ELR (cell line): ENCODE measurements at regions not wholly inside any gene's neighbourhood (a gene's known extent, or its start where the extent isn't known, plus 50 kb on each side); places are given as distances from the start of the nearest gene placed in this dataset.
A peak's percentile ranks its signal among the peaks of the same experiment; 100 is the strongest.

Experiments used
- DNase-seq: peaks from one replicate; pipeline ENCODE4 v3.0.0-alpha.2; 2015; ENCODE audit warnings: low read depth

DNA sequence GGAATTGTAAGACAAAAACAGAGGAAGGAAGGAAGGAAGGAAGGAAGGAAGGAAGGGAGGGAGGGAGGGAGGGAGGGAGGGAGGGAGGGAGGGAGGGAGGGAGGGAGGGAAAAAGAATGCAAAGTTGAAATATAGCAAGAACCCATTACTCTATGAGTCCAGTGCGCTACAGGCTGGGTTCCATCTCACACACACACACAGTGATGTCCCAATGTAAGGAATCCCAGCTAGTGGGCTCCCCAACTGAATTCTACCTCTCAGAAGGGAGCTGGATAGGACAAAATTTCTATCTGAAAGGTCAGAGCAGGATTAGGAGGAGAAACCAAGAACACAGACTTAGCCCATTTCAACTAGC is 173.4 kb downstream of the DAD1 start:
- no peak for DNase-seq

DNA sequence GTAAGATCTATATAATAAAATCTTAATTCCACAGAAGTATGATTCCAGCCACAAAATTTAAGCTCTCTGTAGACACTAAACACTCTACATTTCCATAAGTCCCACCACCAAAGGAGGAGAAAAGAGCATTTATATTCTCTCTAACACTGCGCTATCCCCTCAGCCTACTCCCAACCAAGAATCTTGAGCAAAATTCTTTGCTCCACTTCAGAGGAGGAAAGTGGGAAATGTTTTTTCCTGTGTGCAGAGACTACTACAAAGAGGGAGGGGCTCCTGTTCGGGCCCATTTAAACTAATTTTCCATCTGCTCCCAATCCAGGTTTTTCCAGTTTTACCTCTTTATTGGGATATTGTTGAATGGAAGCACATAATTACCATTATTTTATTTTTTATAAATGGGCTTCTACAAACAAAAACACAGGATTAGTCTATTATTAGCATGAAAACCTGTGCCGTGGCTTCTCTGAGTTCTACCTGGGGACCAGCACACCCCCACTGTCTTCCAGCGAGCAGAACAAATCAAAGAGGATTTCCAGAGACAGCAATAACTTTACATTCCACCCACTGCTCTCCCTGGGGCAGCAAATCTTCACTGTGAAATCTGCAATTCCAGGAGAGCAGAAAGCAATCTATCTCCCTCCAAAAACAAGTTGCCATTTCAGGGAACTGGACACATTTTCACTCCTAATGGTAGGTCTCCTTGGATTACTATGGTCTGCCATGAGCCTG is 174.0 kb downstream of the DAD1 start:
- no peak for DNase-seq

DNA sequence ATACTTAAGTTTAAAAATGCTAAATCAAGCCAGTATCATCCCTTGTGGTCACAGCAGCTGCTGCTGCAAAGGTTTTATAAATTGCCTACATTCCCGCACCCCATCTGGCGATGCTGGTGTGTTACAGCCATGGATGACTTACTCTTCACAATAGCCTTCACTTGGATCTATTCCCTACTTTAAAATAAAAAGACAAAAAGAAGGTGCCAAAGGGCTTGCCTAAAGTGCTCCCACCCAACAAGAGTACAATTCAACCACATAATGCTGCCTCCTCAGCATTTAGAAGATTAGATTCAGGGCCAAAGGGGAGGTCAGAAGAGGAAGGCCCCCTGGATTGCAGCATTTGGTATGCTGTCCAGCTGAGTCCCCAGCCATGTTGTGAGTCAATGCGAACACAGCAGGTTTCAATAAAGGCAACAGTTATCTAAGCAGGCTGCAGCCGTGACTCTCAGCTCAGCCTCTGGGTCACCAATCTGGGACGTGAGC is 176.1 kb downstream of the DAD1 start:
- no peak for DNase-seq

DNA sequence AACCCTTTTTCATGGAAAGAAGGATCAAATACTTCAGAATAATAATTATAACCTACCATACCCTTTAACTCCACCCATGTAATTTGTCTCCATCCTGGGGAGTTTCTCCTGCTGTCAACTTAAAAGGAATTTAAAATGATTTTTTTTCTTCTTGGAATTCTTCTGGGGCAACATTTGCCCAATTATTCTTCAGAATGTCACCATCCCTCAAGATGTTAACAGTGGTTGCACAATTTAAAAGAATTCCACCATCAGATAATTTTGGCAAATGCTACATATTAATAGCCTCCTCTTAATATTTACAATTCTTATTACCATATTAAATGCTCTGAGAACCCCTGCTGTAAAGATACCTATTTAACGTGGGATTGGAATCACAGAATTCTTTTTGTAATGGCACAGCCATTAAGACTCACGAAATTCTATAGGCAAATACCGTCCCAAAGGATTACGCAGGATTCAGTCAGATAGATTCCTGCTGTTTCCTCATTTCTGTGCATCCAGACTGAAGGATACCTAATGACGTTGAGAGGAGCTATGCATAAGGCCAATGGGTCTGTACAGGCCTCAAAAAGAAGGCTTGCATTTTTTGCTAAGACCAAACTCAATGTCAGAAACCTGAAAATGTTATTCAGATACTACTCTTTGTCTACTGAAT is 177.5 kb downstream of the DAD1 start:
- no peak for DNase-seq

DNA sequence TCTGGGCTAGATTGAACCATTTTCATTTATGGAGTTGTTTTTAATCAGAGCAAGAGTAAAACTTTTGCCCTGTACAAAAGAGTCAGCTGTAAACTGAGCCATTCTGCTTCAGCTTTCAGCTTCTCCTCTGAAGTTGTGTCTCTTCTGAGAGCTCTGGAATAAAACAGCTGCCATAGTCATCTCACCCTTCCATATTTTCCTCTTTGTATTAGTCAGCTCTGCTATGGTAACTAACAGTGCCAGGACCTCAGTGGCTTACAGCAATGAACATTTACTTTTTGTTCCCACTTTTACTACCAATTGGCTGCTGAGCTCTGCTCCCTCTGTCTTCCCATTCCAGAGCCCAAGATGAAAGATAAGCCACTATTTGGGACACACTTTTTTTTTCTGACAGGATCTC is 178.5 kb downstream of the DAD1 start:
- DNase-seq: no peak

DNA sequence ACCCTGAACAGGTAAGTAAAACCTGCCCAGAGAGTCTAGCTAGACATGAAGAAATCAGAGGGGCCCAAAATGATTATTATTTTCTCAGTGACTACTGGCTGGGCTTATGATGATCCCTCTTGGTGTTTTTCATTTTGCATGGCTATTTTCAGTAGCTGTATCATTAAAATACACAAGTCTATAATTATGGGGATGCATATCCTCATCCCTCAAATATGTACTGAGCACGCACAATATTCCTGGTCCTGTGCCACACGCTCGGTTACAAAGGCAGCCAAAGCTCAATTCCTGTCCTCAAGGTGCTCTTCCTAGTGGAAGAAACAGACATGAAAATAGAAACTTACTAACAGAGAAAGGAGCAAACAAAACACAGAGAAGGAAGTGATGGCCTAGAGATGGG is 180.0 kb downstream of the DAD1 start:
- DNase-seq: no peak

DNA sequence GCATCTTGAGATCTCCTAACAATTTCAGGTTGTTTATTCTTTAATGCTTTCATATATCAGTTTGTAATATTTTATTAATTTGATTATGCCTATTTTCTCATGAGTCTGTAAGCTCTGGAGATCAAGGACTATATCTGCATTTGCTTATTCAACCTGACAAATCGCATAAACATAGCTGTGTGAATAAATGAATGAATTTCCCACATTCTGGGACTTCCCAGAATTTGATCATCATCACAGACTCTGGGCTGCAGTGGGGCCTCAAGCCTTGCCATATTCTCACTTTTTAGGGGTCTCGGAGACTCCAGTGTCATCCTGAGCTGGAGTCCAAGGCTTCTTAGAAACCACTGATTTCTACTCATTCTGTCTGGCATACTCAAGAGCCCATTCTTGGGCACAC is 180.5 kb downstream of the DAD1 start:
- no peak for DNase-seq

DNA sequence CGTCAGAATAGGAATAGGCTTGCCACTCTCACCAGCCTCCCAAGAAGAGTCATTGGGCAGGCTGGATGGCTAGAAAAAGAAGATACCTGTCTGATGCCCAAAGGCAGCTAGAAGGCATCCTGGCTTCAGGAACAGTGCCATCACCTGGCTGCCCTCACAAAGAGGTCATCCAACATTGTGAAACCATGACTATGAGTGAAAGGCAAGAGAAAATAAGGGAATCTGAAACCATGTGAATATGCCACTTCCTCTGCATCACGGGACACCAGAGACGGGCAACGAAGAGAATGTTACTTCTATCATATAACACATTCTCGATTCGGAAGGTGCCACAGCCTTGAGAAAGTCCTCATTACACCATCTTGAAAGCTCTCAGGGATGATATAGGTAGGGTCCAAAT is 182.0 kb downstream of the DAD1 start:
- DNase-seq: no peak

DNA sequence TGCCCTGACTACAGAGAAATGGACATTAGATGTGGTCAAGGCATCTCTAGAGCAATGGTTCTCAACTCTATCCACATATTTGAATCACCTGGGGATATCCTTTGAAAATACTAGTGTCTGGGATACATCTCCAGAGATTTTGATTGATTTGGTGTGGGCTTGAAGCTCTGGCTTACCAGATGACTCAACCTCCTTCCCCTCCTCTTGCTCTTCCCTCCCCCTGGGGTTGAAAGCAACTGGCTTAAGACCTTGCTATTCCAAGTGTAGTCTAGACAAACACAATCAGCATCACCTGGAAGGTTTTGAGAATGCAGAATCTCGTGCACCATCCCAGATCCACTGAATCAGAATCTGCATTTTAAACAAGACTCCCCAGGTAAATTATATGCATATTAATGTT is 183.8 kb downstream of the DAD1 start:
- no peak for DNase-seq

DNA sequence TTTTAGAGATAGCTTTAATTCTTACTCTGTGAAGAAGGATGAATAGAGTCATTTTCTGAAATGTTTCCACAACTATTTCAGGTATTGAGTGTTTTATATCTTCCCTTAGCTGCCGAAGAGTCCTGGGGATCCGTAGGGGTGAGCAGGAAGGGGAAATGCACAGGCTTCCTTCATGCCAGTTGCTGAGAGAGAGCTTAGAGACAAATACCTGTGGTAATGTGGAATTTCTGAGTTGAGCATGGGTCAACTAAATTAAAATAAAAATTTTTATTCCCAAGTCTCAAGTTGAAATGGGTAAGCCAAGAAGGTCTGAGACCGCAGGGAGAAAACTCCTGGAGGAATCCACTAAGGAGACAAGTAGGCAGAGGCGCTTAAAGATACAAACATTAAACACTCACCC is 185.7 kb downstream of the DAD1 start:
- DNase-seq: no peak

DNA sequence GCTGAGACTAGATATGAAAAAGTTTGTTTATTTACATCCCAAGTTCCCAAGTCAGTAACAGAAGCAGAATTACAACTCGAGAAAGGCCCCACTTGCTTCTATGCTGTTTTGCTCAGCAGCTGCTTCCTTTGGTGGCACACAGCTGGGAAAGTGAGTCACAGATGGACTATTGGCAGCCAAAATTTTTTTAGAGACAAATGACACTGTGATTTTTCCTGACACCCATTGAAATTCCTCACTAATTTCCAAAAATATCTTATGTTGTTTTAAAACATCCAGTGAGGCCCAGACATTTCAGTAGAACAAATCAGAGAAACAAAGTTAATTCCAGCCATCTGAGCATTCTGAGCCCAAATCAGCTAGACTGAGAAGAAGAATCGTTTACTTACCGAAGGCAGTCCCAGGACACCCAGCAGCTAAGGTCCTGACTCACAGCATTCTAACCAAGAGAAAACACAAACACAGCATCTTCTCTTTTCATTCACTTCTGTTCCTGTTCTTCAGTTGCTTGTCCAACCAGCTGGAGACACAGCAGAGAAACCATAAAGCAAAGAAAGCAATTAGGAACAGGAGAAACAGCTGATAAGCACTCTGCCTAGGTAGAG is 188.3 kb downstream of the DAD1 start:
- DNase-seq: no peak

DNA sequence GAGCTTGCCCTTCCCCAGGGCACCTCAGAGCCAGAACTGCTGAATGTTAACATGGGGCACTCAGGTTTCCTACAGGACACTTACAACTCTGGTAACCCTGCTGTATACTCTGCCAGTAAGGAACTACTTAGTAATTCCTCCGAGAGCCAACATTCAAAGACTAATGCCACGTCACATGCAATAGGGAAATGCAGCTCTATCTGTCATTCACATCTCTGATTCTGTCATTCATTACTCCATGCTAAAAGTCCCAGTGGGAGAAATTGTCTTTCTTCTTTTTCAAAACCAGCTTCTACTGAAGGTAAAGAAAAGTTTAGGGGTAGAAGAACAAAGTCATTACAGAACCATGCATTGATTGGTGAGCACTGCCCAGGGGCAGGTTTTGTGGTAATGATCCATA is 189.2 kb downstream of the DAD1 start:
- no peak for DNase-seq

DNA sequence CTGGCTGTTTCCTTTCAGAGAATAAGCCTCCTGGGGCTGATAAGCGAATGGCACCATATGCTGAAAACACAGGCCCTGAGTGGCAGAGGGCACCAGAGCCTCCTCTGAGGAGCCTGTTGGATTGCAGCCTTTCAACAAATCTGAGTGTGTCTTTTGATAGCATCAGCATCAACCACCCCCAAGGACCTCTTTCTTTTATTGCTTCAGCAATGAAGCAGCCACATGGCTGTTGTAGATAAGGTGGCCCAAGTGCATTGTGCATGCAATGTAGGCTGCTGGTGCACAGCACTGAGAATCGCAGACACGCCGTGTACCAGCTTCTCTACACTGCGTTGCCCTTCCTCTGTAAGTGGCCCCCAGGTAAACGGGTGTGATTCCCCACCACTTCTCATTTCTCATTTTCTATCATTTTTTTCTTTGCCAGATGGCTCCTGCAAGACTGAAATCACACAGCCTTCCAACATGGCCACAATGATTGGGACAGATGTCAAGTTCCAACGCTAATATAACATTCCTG is 191.7 kb downstream of the DAD1 start:
- no peak for DNase-seq

DNA sequence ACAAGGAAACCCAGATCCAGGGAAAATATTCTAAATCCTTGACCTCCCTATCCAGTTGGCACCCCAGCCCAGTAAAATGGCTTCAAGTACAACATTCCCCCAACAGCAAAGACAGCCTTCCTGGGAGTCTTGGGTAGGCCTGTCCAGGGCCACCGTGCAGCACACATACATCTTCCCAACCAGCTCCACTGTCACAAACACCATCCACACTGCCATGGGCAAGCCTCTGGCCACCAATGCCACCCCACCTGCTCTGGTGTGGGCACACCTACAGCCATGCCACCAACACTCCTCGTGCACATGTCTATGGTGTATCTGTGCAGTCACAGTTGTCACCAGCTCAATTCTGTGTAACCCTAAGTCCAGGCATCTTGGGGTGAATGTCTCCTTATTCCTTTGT is 193.2 kb downstream of the DAD1 start:
- DNase-seq: no peak

DNA sequence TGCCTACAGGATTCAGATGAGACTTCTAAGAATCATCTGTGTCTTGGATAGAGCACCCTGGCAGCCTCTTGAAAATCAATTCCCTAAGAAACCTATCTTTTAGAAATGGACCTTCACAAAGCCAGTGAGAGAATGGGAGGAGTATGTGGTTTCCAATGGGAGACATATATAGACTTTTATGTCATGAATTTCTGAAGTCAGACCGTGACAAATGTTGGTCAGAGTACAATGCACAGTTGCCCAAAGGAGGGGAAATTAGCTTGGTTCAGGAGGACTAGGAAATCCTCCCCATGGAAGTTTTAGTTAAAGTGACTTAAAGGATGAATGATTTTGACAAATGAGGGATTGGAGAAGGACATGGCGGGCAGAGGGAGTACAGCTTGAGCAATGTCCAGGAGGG is 194.4 kb downstream of the DAD1 start:
- DNase-seq: no peak

DNA sequence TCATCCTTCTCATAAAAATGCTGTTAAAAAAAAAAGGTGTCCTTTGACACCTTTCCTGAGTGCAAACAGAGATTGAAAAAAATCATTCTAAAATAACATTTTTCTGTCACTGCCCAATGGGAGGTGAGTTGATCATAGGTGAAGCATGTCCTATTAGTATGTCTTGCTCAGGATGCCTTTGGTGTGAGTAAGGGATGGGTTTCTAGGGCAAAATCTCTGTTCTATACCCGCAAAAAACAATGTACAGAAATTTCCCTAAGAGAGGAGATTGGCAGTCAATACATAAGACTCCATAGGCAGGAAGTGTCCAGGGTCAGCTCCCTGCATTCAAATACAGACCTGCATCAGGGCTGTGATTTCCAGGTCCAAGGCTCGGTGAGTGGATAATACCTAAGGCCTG is 195.2 kb downstream of the DAD1 start:
- DNase-seq: no peak

DNA sequence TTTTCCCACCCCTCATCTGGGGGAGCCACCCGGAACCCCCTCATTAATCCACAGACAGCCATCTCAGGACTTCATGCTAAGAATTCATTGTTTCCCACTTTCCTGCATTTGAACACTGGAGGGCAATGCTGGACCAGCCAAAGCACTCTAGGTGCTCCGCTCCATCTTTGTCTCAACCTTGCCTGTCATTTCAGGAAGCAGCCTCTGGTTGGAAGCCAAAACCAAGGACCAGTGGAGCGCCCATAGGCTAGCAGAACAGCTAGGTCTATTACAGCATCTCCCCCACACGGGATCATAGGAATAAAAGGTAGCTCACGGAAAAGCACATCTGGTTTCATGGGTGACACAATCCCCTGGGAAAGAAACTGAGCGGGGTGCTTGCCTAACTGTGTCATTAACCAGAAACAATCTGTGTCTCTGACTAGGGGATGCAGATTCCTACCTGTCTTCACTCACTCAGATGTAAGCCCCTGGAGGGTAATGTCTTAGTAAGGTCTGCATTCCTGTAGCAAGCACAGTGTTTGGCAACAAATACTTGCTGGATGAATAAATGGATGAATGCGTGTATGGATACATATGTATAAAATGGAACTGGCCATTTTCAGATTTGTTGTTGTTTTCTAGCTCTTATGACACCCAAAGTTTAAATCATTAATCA is 197.0 kb downstream of the DAD1 start:
- peak; percentile 71 for DNase-seq

DNA sequence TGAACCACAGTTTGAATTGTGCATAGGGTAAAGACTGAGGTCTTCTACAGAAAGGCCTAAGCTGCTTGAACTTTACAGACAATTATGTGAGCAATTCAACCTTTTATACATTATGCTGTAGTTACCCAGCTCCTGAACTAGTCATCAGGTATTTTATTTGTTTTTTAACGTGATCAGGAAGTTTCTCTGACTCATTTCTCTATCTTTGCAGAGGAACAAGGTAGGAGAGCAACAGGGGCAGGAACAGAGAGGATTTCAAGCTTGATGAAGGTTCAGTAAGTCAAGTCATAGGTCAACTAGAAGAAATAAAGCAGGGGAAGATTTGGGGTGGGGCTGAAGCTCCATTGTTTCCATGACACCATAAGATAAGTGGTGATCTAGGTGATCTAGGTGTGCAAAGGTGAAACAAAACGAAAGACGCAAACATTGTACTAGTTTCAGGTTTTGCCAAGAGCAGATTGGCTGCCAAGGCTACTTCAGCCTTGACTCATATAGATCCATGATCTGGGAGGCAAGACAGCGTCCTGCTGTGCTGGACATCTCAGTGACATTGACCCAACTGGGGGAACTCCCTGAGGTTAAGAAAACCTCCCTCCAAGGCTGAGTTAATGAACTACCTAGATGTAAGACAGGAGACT is 198.1 kb downstream of the DAD1 start:
- DNase-seq: no peak

DNA sequence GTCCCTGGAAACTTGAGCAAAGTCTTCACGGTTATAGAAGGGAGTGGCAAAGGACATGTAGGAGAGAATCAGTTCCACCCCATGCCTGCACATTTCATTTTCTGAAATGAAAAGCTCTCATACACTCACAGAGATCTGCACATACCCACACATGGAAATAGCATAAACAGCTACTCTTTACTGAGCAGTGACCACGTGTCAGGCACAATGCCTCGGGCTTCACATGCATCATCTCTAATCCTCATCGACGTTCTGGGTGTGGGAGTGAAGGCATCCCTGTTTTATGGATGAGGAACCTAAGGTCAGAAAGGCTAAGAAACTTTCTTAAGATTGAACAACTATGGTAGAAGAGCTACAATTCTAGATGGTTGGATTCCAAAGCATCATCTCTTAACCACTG is 198.8 kb downstream of the DAD1 start:
- DNase-seq: no peak

DNA sequence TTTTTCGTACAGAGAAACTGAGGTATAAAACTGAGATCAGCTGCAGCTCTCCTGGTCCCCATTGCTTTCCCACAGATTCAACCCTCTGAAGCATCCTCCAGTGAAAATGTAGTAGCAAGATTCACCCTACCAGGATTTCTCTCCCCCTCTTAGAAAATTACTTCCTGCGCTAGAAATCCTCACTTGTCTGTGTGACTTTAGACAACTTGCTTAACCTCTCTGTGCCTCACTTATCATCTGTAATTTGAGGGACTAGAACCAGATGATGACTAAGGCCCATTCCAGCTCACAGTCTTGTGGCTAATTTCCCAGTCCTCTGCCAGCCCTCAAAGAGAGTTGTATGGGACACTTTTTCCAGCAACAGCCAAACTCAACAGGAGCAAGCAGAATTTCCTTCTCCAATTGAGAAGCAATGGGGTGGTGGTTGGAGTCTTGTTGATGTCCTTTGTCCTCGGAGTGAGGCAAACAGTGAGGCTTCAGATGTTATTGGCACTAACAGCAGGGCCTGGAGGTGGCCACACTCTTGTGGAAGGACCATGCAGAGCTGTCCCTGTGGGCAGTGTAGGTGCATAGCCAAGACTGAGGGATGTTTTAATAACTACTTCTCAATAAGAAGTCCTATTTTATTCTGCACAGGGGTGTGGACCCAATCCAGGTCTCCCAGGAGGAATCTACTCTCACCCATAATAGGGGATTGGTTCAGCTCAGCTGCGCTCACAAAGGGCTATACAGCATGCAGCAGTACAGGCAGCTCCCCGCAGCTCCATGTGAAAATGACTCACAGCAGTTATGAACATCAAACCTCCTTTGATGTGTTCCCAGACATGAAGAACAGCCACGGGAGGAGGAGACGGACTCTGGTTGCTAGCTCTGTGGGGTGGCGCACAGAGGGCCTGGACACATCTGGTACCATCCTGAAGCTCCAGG is 200.1 kb downstream of the DAD1 start:
- no peak for DNase-seq

DNA sequence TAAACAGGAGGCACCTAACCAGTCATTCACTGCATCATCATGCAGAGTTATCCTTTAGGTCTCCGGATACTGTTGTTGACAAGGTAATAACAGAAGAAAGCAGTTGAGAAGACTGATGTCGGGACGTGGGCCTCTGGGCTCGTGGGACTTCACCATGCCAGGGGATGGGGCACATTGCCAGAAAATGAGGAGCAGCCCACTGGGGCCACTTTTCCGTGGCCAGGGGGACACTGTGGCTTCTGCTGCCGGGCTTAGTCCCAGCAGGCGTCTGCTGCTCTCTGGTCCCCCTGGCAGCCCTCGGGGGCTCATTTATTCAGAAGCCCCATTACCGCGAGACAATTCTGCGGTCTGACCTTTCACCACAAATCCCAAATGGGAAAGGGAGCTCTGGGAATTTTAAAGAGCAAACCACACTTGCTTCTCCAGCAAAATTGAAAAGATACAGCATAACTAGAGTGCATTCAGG is 201.2 kb downstream of the DAD1 start:
- DNase-seq: no peak
